Karpas-422 (cell line): ENCODE measurements at regions not wholly inside any gene's neighbourhood (a gene's known extent, or its start where the extent isn't known, plus 50 kb on each side); places are given as distances from the start of the nearest gene placed in this dataset.

ENCODE experiments used
- DNase-seq: peaks from one replicate; pipeline ENCODE4 v3.0.0-alpha.2; 2015
- H2AFZ ChIP-seq: fragments of 200-600 bp; sonication (generic); 2 replicates; pipeline ENCODE4 v1.6.1; 2014; ENCODE audit warnings: antibody characterized with exemption, low read length, mixed read lengths
- H3K27ac ChIP-seq: fragments of 200-600 bp; sonication (generic); 2 replicates; pipeline ENCODE4 v1.5.1; 2014; ENCODE audit warnings: mild to moderate bottlenecking, low read length, moderate library complexity
- H3K27me3 ChIP-seq: fragments of 200-600 bp; sonication (generic); 2 replicates; pipeline ENCODE4 v1.6.1; 2014; ENCODE audit warnings: low read length, mixed read lengths
- H3K36me3 ChIP-seq: fragments of 200-600 bp; sonication (generic); 2 replicates; pipeline ENCODE4 v1.6.1; 2014; ENCODE audit warnings: low read length, mixed read lengths; ENCODE audit not compliant: insufficient read depth
- H3K4me1 ChIP-seq: fragments of 200-600 bp; sonication (generic); 2 replicates; pipeline ENCODE4 v1.6.1; 2014; ENCODE audit warnings: mild to moderate bottlenecking, low read length, mixed read lengths
- H3K4me2 ChIP-seq: fragments of 200-600 bp; sonication (generic); 2 replicates; pipeline ENCODE4 v1.6.1; 2014; ENCODE audit warnings: low read length, low read depth, mild to moderate bottlenecking; ENCODE audit not compliant: poor library complexity, severe bottlenecking
- H3K4me3 ChIP-seq: fragments of 200-600 bp; sonication (generic); 2 replicates; pipeline ENCODE4 v1.5.1; 2014; ENCODE audit warnings: mild to moderate bottlenecking, antibody characterized with exemption, low read length, mixed read lengths
- H3K79me2 ChIP-seq: fragments of 200-600 bp; sonication (generic); 2 replicates; pipeline ENCODE4 v1.6.1; 2014; ENCODE audit warnings: mild to moderate bottlenecking, low read length, mixed read lengths
- H3K9ac ChIP-seq: fragments of 200-600 bp; sonication (generic); 2 replicates; pipeline ENCODE4 v1.6.0; 2014; ENCODE audit warnings: low read length
- H3K9me2 ChIP-seq: fragments of 200-600 bp; sonication (generic), shearing (Covaris generic); replicated peaks from 2 replicates; pipeline ENCODE4 v1.6.0; 2014; ENCODE audit warnings: mild to moderate bottlenecking, low read length, moderate library complexity; ENCODE audit not compliant: insufficient read depth
- H3K9me3 ChIP-seq: fragments of 300-700, 200-600 bp; sonication (generic); 2 replicates; pipeline ENCODE4 v1.6.1; 2014; ENCODE audit warnings: low read length, mixed read lengths
- H4K20me1 ChIP-seq: fragments of 200-600 bp; sonication (generic); 2 replicates; pipeline ENCODE4 v1.6.1; 2014; ENCODE audit warnings: mild to moderate bottlenecking, antibody characterized with exemption, low read length, low read depth; ENCODE audit not compliant: insufficient read depth

DNA sequence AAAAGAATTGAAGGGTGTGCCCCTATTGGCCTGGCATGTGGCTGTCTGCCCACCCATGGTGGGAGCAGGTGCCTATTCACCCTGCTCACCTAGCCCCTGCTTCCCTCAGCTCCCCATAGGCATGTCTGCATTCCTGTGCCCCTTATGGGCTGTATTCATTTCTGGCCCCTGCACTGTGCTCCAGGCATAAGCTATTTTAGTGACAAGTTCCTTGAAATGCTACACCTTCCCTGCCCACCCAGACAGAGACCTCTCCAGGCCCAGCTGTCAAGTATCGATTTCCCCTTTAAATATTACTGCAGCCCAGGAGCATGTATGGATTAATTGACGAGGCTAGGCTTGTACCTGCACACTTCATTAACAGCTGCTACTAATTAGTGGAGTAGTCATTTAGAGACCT lies 235.4 kb downstream of the RPS24 start:
- H3K9ac ChIP-seq: no peak overlapping the region
- H3K4me3 ChIP-seq: no peak overlapping the region
- no peaks in the 10 kb centered on the region for H3K9me2 ChIP-seq
- H2AFZ ChIP-seq: no peak overlapping the region
- H4K20me1 ChIP-seq: no peaks in the 10 kb centered on the region
- no peaks in the 10 kb centered on the region for H3K36me3 ChIP-seq
- H3K4me2 ChIP-seq: no peak overlapping the region
- no peaks in the 10 kb centered on the region for H3K27me3 ChIP-seq
- H3K9me3 ChIP-seq: no peaks in the 10 kb centered on the region
- H3K27ac ChIP-seq: no peak overlapping the region
- H3K79me2 ChIP-seq: no peaks in the 10 kb centered on the region
- no peaks in the 10 kb centered on the region for H3K4me1 ChIP-seq
- no peak for DNase-seq

DNA sequence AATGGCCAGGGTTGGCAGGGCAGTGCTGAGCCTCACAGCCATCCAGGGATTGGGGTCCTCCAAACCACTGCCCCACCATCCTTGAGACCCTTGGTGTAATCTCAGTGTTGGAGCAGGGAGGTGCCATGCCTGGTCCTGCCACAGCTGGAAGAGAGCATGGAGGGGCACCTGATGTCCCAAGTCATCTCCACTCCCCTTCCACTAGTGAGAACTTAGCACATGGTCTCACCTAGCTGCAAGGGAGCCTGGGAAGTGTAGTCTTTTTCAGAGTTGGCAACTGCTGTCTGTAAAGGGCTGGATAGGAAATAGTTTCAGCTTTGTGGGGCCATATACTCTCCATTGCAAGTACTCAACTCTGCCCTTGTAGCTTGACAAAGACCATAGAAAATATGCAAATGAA lies 238.7 kb downstream of the RPS24 start:
- no peaks in the 10 kb centered on the region for H3K36me3 ChIP-seq
- H3K4me2 ChIP-seq: no peak overlapping the region
- H3K4me1 ChIP-seq: no peaks in the 10 kb centered on the region
- no peaks in the 10 kb centered on the region for H3K9me2 ChIP-seq
- H3K9me3 ChIP-seq: no peaks in the 10 kb centered on the region
- H4K20me1 ChIP-seq: no peaks in the 10 kb centered on the region
- no peak for DNase-seq
- no peak overlapping the region for H3K4me3 ChIP-seq
- H2AFZ ChIP-seq: no peak overlapping the region
- H3K9ac ChIP-seq: no peak overlapping the region
- H3K79me2 ChIP-seq: no peaks in the 10 kb centered on the region
- H3K27me3 ChIP-seq: no peaks in the 10 kb centered on the region
- H3K27ac ChIP-seq: no peak overlapping the region

DNA sequence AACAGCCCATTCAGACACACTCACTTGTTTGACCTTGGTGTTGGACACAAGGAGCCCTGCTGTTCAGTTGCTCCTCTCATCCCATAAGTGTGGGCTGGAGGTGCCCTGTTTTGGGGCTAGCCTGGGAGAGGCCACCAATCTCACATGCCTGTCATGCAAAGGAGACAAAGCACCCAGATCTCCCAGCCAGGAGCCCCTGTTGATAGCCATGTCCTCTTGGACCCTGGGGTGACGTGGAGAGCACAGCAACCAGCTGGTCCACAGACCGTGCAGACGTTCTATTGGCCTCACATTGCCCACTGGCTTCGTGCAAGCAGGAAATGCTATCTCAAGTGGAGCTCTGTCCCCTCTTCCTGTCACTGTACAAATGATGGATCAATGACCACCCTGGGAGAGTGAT lies 240.8 kb downstream of the RPS24 start:
- Histone ChIP-seq H3K27ac (no peak overlapping the region), H3K36me3 (no peaks in the 10 kb centered on the region), H3K9me2 (no peaks in the 10 kb centered on the region), H3K79me2 (no peaks in the 10 kb centered on the region), H3K4me2 (no peak overlapping the region), H4K20me1 (no peaks in the 10 kb centered on the region), H3K9ac (no peak overlapping the region), H3K27me3 (no peaks in the 10 kb centered on the region), H3K4me3 (no peak overlapping the region), H3K9me3 (no peaks in the 10 kb centered on the region), H2AFZ (no peak overlapping the region), H3K4me1 (no peaks in the 10 kb centered on the region)
- no peak for DNase-seq

DNA sequence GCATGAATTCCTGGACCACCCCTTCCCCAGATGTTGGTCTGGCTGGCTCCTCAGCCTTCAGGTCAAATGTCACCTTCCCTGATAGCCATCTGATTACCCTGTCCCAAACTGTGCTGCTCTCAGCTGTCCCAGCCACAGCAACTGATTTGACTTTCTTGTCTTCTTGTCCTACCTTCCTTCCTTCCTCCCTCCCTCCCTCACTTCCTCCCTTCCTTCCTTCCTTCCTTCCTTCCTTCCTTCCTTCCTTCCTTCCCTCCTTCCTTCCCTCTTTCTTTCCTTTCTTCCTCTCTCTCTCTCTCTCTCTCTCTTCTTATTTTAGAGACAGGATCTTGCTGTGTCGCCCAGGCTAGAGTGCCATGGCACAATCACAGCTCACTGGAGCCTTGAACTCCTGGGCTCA lies 242.5 kb downstream of the RPS24 start:
- no peak overlapping the region for H3K9ac ChIP-seq
- H3K79me2 ChIP-seq: no peaks in the 10 kb centered on the region
- no peak overlapping the region for H3K4me3 ChIP-seq
- H2AFZ ChIP-seq: no peak overlapping the region
- H3K36me3 ChIP-seq: no peaks in the 10 kb centered on the region
- DNase-seq: no peak
- H3K9me2 ChIP-seq: no peaks in the 10 kb centered on the region
- H3K4me1 ChIP-seq: no peaks in the 10 kb centered on the region
- H3K9me3 ChIP-seq: no peaks in the 10 kb centered on the region
- H3K27ac ChIP-seq: no peak overlapping the region
- H3K27me3 ChIP-seq: no peaks in the 10 kb centered on the region
- H3K4me2 ChIP-seq: no peak overlapping the region
- no peaks in the 10 kb centered on the region for H4K20me1 ChIP-seq

DNA sequence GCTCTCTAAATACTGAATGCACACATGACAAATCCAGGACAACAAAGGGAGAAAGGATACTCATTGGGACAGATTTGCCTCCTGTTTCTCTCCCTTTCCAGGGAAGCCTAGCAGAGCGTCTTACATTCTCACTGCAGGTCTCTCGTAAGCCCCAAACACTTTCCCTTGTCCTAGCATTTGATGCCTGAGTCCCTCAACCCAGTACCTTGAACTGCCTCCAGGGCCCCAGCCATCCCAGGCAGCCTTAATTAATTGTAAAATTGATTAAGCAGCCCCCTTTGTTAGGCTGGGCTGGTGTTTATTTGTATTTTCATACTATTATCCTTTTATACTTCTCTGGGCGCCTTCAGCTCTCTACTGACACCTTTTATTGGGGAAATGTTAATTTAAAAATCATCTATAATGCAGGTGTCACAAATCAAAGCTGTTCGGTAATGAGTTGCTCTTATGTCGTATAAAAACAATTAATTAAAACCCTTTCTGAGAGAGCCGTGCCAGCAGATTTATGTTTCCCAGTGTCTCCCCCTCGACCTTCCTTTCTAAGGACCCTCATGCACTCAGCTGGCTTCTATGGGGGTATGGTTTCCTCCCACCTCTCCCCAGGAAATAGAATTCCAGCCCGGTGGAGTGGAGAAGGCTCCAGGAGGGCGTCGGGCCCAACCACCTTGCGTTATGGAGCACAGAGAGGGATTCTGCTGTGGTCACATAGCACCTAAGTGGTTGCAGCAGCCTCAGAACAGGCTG lies 243.8 kb downstream of the RPS24 start:
- Histone ChIP-seq H3K4me2 (no peak overlapping the region), H3K9ac (no peak overlapping the region), H3K79me2 (no peaks in the 10 kb centered on the region)

DNA sequence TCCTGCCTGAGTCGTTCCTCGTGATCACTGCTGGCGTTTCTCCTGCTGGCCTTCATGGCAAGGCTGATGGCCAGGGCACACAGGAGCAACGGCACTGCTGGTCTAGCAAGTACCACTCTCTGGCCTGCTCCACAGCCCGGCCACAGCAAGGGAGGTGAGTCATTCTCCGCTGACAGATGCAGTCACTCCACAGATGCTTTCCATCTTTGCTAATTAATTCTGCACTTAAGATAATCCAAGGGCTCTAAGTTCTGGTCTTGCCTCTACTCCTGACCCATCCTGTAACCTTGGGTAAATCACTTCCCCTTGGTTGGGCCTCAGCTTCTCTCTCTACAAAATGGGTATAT lies 244.4 kb downstream of the RPS24 start:
- no peak for DNase-seq
- Histone ChIP-seq H3K79me2 (no peaks in the 10 kb centered on the region), H3K9me3 (no peaks in the 10 kb centered on the region), H4K20me1 (no peaks in the 10 kb centered on the region), H3K9me2 (no peaks in the 10 kb centered on the region), H3K9ac (no peak overlapping the region), H3K4me2 (no peak overlapping the region), H3K4me3 (no peak overlapping the region), H3K27me3 (no peaks in the 10 kb centered on the region), H2AFZ (no peak overlapping the region), H3K4me1 (no peaks in the 10 kb centered on the region), H3K27ac (no peak overlapping the region), H3K36me3 (no peaks in the 10 kb centered on the region)

More for the DNA sequence above, 243.8 kb downstream of the RPS24 start:
- no peak for DNase-seq
- H3K9me2 ChIP-seq: no peaks in the 10 kb centered on the region
- H3K27ac ChIP-seq: no peak overlapping the region
- H3K9me3 ChIP-seq: no peaks in the 10 kb centered on the region
- H3K36me3 ChIP-seq: no peaks in the 10 kb centered on the region
- no peak overlapping the region for H2AFZ ChIP-seq
- H4K20me1 ChIP-seq: no peaks in the 10 kb centered on the region
- no peaks in the 10 kb centered on the region for H3K4me1 ChIP-seq
- no peaks in the 10 kb centered on the region for H3K27me3 ChIP-seq
- no peak overlapping the region for H3K4me3 ChIP-seq

DNA sequence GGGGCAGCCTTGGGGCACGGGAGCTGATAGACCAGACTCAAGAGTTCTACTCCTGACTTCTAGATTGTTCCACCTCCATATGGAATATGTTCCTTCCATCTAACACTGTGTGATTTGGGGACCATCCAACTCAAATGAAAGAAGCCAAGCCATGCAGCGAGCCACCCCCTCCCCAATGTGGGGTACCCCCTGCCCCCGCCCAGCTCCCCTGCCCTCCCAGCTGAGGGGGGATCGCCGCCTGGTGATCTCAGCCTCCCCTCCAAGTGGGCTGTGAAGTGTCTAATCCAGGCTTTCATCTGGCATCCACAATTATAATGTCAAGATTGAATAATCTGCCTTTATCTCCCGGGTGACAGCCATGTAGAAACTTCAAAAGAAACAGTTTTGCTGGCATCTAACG lies 246.1 kb downstream of the RPS24 start:
- no peak overlapping the region for H3K9ac ChIP-seq
- no peak overlapping the region for H2AFZ ChIP-seq

DNA sequence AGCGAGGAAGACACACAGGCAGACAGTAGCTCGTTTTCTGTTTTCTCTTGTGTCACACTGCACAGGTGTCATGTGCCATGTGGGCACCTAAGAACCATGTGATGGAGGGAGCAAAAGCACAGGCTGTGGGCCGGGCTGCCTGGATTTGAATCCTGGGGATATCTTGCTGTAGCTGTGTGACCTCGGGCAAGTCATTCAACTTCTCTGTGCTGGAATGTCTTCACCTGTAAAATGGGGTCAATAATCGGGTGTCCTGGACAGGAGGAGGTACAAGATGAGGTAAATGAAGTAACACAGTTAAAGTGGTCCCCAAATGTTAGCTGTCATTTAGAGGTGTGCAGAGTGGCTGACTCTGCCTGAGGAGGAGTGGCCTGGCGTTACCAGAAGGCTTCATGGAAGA lies 246.9 kb downstream of the RPS24 start:
- H3K27ac ChIP-seq: no peak overlapping the region
- no peaks in the 10 kb centered on the region for H3K27me3 ChIP-seq
- no peak overlapping the region for H2AFZ ChIP-seq
- H3K36me3 ChIP-seq: no peaks in the 10 kb centered on the region
- no peak overlapping the region for H3K4me3 ChIP-seq
- no peak overlapping the region for H3K9ac ChIP-seq
- H3K4me2 ChIP-seq: no peak overlapping the region
- no peaks in the 10 kb centered on the region for H3K79me2 ChIP-seq
- no peak for DNase-seq
- H3K4me1 ChIP-seq: no peaks in the 10 kb centered on the region
- no peaks in the 10 kb centered on the region for H3K9me3 ChIP-seq
- H4K20me1 ChIP-seq: no peaks in the 10 kb centered on the region
- H3K9me2 ChIP-seq: no peaks in the 10 kb centered on the region

More for the DNA sequence above, 246.1 kb downstream of the RPS24 start:
- no peaks in the 10 kb centered on the region for H3K4me1 ChIP-seq
- H3K4me2 ChIP-seq: no peak overlapping the region
- DNase-seq: no peak
- no peaks in the 10 kb centered on the region for H3K9me2 ChIP-seq
- H3K27me3 ChIP-seq: no peaks in the 10 kb centered on the region
- H3K27ac ChIP-seq: no peak overlapping the region
- no peaks in the 10 kb centered on the region for H4K20me1 ChIP-seq
- H3K9me3 ChIP-seq: no peaks in the 10 kb centered on the region
- no peak overlapping the region for H3K4me3 ChIP-seq
- H3K36me3 ChIP-seq: no peaks in the 10 kb centered on the region
- no peaks in the 10 kb centered on the region for H3K79me2 ChIP-seq

DNA sequence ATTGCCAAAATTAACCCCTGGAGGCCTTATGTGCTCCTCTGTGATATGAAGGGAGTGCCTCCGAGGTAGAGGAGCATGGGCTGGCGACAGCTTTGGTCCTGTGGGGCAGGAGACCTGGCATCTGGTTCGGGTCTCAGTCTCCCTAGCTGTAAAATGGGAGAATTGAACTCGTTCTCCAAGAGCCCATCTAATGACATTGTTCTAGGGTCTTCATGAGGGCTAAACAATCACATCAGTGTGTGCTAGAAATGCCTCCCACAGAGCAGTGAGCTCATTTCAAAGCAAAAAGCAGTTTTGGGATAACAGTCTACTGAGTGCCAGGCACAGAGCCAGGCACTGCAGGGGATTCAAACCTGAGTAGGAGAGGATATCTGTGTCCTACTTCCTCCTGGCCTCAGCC lies 248.0 kb downstream of the RPS24 start:
- no peaks in the 10 kb centered on the region for H3K79me2 ChIP-seq
- no peak overlapping the region for H2AFZ ChIP-seq
- DNase-seq: no peak
- H3K4me1 ChIP-seq: no peaks in the 10 kb centered on the region
- H3K4me2 ChIP-seq: no peak overlapping the region
- H3K9ac ChIP-seq: no peak overlapping the region
- H3K9me3 ChIP-seq: no peaks in the 10 kb centered on the region
- H3K4me3 ChIP-seq: no peak overlapping the region
- H3K9me2 ChIP-seq: no peaks in the 10 kb centered on the region
- no peaks in the 10 kb centered on the region for H3K36me3 ChIP-seq
- no peaks in the 10 kb centered on the region for H4K20me1 ChIP-seq
- H3K27ac ChIP-seq: no peak overlapping the region
- no peaks in the 10 kb centered on the region for H3K27me3 ChIP-seq
